ENCODE measurements at regions not wholly inside any gene's neighbourhood (a gene's known extent, or its start where the extent isn't known, plus 50 kb on each side); places are given as distances from the start of the nearest gene placed in this dataset.

- Histone ChIP-seq H3K9me1 (ENCODE audit: control insufficient read depth, extremely low read depth, insufficient read depth, low read length) (no peaks in the 10 kb centered on the region), H3K36me3 (ENCODE audit: control insufficient read depth in 2 of 2, extremely low read depth in 1 of 2, insufficient read depth in 2 of 2, low read length in 2 of 2) (no peaks in the 10 kb centered on the region), H3K9me3 (ENCODE audit: control insufficient read depth, low read depth, low read length) (no peaks in the 10 kb centered on the region), H3K9ac (ENCODE audit: control insufficient read depth, extremely low read depth, insufficient read depth, low read length) (peak overlapping the region; percentile 54), H2AFZ (ENCODE audit: control insufficient read depth, low read length) (peak overlapping the region; percentile 18), H3K79me2 (ENCODE audit: control insufficient read depth, insufficient read depth, low read length) (no peaks in the 10 kb centered on the region), H3K27me3 (ENCODE audit: control insufficient read depth, extremely low read depth, insufficient read depth, low read length) (no peaks in the 10 kb centered on the region), H3K4me2 (ENCODE audit: control insufficient read depth, extremely low read depth, insufficient read depth, low read depth, low read length) (peak overlapping the region; percentile 43), H3K4me3 (ENCODE audit: control insufficient read depth in 2 of 3, extremely low read depth in 1 of 3, insufficient read depth in 2 of 3, low read depth in 1 of 3, low read length in 3 of 3) (no peak overlapping the region), H4K20me1 (ENCODE audit: control insufficient read depth, extremely low read depth, insufficient read depth, low read length) (no peaks in the 10 kb centered on the region), H3K4me1 (ENCODE audit: control insufficient read depth, extremely low read depth, insufficient read depth, low read length) (peaks cover 40% of the 10 kb centered on the region), H3K27ac (ENCODE audit: control insufficient read depth, insufficient read depth, low read length) (peak overlapping the region; percentile 91)
- dilution Hi-C loops (cut with MboI; ENCODE audit: extremely low pct_ligation_motif_present, low sequenced_read_pairs) = no loop called here
- FAIRE-seq (peak; percentile 100), DNase-seq (ENCODE audit: low read depth, low spot score) (peak; percentile 98)
- TF ChIP-seq EZH2 (IDR thresholded peaks at IDR 0.05; ENCODE audit: low read length) = no peak
- no peak for TF ChIP-seq CTCF (optimal IDR thresholded peaks at IDR 0.05 in 1 of 3, IDR thresholded peaks at IDR 0.05 in 1 of 3, conservative IDR thresholded peaks at IDR 0.05 in 1 of 3; ENCODE audit: extremely low read depth in 1 of 3, insufficient read depth in 2 of 3, low read length in 3 of 3)
These were observed 532.2 kb upstream of the WWC1 start for GRCh38 chr5:167759057-167759821.

- dilution Hi-C loops (cut with MboI; ENCODE audit: extremely low pct_ligation_motif_present, low sequenced_read_pairs) = no loop called here
- Histone ChIP-seq H4K20me1 (ENCODE audit: control insufficient read depth, extremely low read depth, insufficient read depth, low read length) (no peaks in the 10 kb centered on the region), H3K9me1 (ENCODE audit: control insufficient read depth, extremely low read depth, insufficient read depth, low read length) (no peaks in the 10 kb centered on the region), H3K4me1 (ENCODE audit: control insufficient read depth, extremely low read depth, insufficient read depth, low read length) (peaks cover 39% of the 10 kb centered on the region), H2AFZ (ENCODE audit: control insufficient read depth, low read length) (no peak overlapping the region), H3K4me3 (ENCODE audit: control insufficient read depth in 2 of 3, extremely low read depth in 1 of 3, insufficient read depth in 2 of 3, low read depth in 1 of 3, low read length in 3 of 3) (no peak overlapping the region), H3K79me2 (ENCODE audit: control insufficient read depth, insufficient read depth, low read length) (no peaks in the 10 kb centered on the region), H3K36me3 (ENCODE audit: control insufficient read depth in 2 of 2, extremely low read depth in 1 of 2, insufficient read depth in 2 of 2, low read length in 2 of 2) (no peaks in the 10 kb centered on the region), H3K9ac (ENCODE audit: control insufficient read depth, extremely low read depth, insufficient read depth, low read length) (no peak overlapping the region), H3K27ac (ENCODE audit: control insufficient read depth, insufficient read depth, low read length) (peak overlapping the region; percentile 45), H3K27me3 (ENCODE audit: control insufficient read depth, extremely low read depth, insufficient read depth, low read length) (no peaks in the 10 kb centered on the region), H3K9me3 (ENCODE audit: control insufficient read depth, low read depth, low read length) (no peaks in the 10 kb centered on the region), H3K4me2 (ENCODE audit: control insufficient read depth, extremely low read depth, insufficient read depth, low read depth, low read length) (peak overlapping the region; percentile 25)
- no peak for TF ChIP-seq EZH2 (IDR thresholded peaks at IDR 0.05; ENCODE audit: low read length)
- TF ChIP-seq CTCF (optimal IDR thresholded peaks at IDR 0.05 in 1 of 3, IDR thresholded peaks at IDR 0.05 in 1 of 3, conservative IDR thresholded peaks at IDR 0.05 in 1 of 3; ENCODE audit: extremely low read depth in 1 of 3, insufficient read depth in 2 of 3, low read length in 3 of 3) = no peak
- peak; percentile 49 for DNase-seq (ENCODE audit: low read depth, low spot score)
- FAIRE-seq = peak; percentile 59
These were observed 527.7 kb upstream of the WWC1 start for GRCh38 chr5:167763772-167764171.

All from keratinocyte (primary cell).